Gastroesophageal sphincter (tissue), 4 donors: ENCODE measurements at regions not wholly inside any gene's neighbourhood (a gene's known extent, or its start where the extent isn't known, plus 50 kb on each side); places are given as distances from the start of the nearest gene placed in this dataset.
A peak's percentile ranks its signal among the peaks of the same experiment; 100 is the strongest.

ENCODE experiments used
- ATAC-seq: fragments of 150-250 bp; one replicate; pipeline ENCODE4 v1.9.1; 2016; ENCODE audit warnings: mild to moderate bottlenecking, moderate library complexity
- H3K27ac ChIP-seq, 4 donors: fragments of 200-600 bp; sonication (generic) in 3 of 4; 1 replicate in 3 of 4; 2 replicates in 1 of 4; pipeline ENCODE4 v1.5.1; 2016 to 2019
- H3K27me3 ChIP-seq: fragments of 200-600 bp; sonication (generic); one replicate; pipeline ENCODE4 v1.5.1; 2019
- H3K36me3 ChIP-seq, 2 donors: fragments of 200-600 bp; sonication (generic); one replicate each; pipeline ENCODE4 v1.5.1; 2019; ENCODE audit warnings: control low read depth in 1 of 2
- H3K4me1 ChIP-seq, 3 donors: fragments of 200-600 bp; sonication (generic); 1 replicate in 2 of 3; 2 replicates in 1 of 3; pipeline ENCODE4 v1.5.1; 2016 to 2019; ENCODE audit warnings: control low read depth in 2 of 3
- H3K4me3 ChIP-seq, 2 donors: fragments of 200-600 bp; sonication (generic); one replicate each; pipeline ENCODE4 v1.5.1; 2019; ENCODE audit warnings: mild to moderate bottlenecking in 1 of 2, moderate library complexity in 1 of 2
- H3K9me3 ChIP-seq, 3 donors: fragments of 200-600 bp; sonication (generic); one replicate each; pipeline ENCODE4 v1.5.1; 2017 to 2019; ENCODE audit warnings: control low read depth in 2 of 3
- EP300 ChIP-seq: sonication (generic); formaldehyde crosslinking; IDR thresholded peaks from one replicate; pipeline ENCODE4 v1.6.1; 2017; ENCODE audit warnings: antibody characterized with exemption, mild to moderate bottlenecking
- POLR2A ChIP-seq, 2 donors: fragments of 450-650 bp; IDR thresholded peaks; one replicate each; pipeline ENCODE4 v1.6.1; 2017; ENCODE audit warnings: antibody characterized with exemption in 2 of 2, mild to moderate bottlenecking in 2 of 2, moderate library complexity in 1 of 2
- POLR2AphosphoS5 ChIP-seq: sonication (generic); formaldehyde crosslinking; IDR thresholded peaks from one replicate; pipeline ENCODE4 v1.6.1; 2017; ENCODE audit warnings: antibody characterized with exemption
- WGBS, 2 donors: methylation state at CpG; one replicate each; pipeline ENCODE4 v1.1.5; 2018; ENCODE audit warnings: low coverage in 1 of 2; 5-methylcytosine and 5-hydroxymethylcytosine counted together
- TF ChIP-seq, protein P1 (sequence below), 4 experiments: fragments of 200-600 bp in 2 of 4; fragments of 450-650 bp in 2 of 4; sonication (generic) in 1 of 4; IDR thresholded peaks; one replicate each; pipeline ENCODE4 v1.5.1; 2017 to 2019; ENCODE audit warnings: antibody characterized with exemption in 4 of 4, mild to moderate bottlenecking in 2 of 4, moderate library complexity in 2 of 4

GRCh38 chr11:57100638-57101331 is 81.0 kb upstream of the LRRC55 start:
- no peak overlapping the region for H3K27ac ChIP-seq
- H3K36me3 ChIP-seq = no peaks in the 10 kb centered on the region
- TF ChIP-seq POLR2AphosphoS5 (no peak), POLR2A (IDR thresholded peaks at IDR 0.05) (no peak), EP300 (no peak)
- TF ChIP-seq, protein P1, sequence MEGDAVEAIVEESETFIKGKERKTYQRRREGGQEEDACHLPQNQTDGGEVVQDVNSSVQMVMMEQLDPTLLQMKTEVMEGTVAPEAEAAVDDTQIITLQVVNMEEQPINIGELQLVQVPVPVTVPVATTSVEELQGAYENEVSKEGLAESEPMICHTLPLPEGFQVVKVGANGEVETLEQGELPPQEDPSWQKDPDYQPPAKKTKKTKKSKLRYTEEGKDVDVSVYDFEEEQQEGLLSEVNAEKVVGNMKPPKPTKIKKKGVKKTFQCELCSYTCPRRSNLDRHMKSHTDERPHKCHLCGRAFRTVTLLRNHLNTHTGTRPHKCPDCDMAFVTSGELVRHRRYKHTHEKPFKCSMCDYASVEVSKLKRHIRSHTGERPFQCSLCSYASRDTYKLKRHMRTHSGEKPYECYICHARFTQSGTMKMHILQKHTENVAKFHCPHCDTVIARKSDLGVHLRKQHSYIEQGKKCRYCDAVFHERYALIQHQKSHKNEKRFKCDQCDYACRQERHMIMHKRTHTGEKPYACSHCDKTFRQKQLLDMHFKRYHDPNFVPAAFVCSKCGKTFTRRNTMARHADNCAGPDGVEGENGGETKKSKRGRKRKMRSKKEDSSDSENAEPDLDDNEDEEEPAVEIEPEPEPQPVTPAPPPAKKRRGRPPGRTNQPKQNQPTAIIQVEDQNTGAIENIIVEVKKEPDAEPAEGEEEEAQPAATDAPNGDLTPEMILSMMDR (IDR thresholded peaks at IDR 0.05) = no peak
- 23 to 24% methylated on average over 5 of the region's 5 CpGs for WGBS, 2 donors
- H3K9me3 ChIP-seq = no peaks in the 10 kb centered on the region
- no peaks in the 10 kb centered on the region for H3K27me3 ChIP-seq
- H3K4me1 ChIP-seq = no peaks in the 10 kb centered on the region
- no peak for ATAC-seq
- H3K4me3 ChIP-seq = no peak overlapping the region

DNA sequence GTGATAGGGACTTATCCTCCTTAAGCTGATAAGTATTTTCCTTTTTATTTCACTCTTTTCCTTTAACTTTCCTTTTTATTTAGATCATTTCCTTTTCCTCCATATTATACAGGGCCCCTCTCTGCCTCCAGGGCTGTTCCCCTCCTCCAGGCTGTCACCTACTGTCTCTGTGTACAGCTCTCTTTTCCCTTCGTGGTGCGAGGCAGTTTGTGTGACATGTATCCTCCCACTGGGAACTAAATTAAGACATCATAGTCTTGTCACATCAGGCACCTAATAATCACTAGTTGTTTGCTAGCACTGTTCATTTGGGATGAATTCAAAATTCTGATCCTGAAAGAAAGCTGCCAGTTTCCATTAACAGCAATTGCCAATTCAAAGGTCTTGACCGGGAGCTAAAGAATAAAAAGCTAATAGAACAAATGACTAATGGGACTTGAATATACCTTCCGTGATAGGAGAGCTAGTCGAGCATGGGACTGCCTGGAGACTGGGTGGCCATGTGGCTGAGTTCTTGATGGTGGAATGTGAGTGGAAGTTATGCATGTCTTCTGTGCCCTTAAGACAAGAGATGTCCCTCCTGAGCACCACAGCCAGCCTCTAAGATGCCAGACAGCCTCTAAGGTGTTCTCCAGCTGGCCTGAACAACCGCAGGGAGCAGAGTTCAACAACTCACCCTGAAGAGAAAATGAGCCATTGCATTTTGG is 77.7 kb upstream of the LRRC55 start:
- Histone ChIP-seq H3K36me3 (no peaks in the 10 kb centered on the region), H3K4me1 (no peaks in the 10 kb centered on the region), H3K27ac (no peak overlapping the region), H3K9me3 (peaks cover 0 to 6% (median 0%) of the 10 kb centered on the region in 3 donors), H3K27me3 (no peaks in the 10 kb centered on the region), H3K4me3 (no peak overlapping the region)
- 68 to 71% methylated on average over 4 to 6 of the region's 6 CpGs for WGBS, 2 donors
- no peak for ATAC-seq
- TF ChIP-seq EP300 (no peak), POLR2AphosphoS5 (no peak)
- TF ChIP-seq, protein P1 (IDR thresholded peaks at IDR 0.05) = no peak

GRCh38 chr11:57109331-57109730 is 72.4 kb upstream of the LRRC55 start:
- no peak overlapping the region for H3K27ac ChIP-seq
- no peaks in the 10 kb centered on the region for H3K4me1 ChIP-seq
- no peak overlapping the region for H3K4me3 ChIP-seq
- no peaks in the 10 kb centered on the region for H3K36me3 ChIP-seq
- peaks cover 0 to 6% (median 0%) of the 10 kb centered on the region in 3 donors for H3K9me3 ChIP-seq
- no peak for ATAC-seq
- H3K27me3 ChIP-seq = peaks cover 9% of the 10 kb centered on the region
- 83 to 87% methylated on average over 3 of the region's 3 CpGs for WGBS, 2 donors
- no peak for TF ChIP-seq POLR2AphosphoS5
- TF ChIP-seq, protein P1 (IDR thresholded peaks at IDR 0.05) = no peak
- no peak for TF ChIP-seq EP300
- no peak for TF ChIP-seq POLR2A (IDR thresholded peaks at IDR 0.05)

- ATAC-seq = no peak
- no peak overlapping the region for H3K4me3 ChIP-seq
- peaks cover 0 to 6% (median 0%) of the 10 kb centered on the region in 3 donors for H3K9me3 ChIP-seq
- no peaks in the 10 kb centered on the region for H3K36me3 ChIP-seq
- peaks cover 9% of the 10 kb centered on the region for H3K27me3 ChIP-seq
- no peak overlapping the region for H3K27ac ChIP-seq
- no peak for TF ChIP-seq POLR2A (IDR thresholded peaks at IDR 0.05)
- no peak for TF ChIP-seq POLR2AphosphoS5
- TF ChIP-seq, protein P1 (IDR thresholded peaks at IDR 0.05) = no peak
- TF ChIP-seq EP300 = no peak
- WGBS, 2 donors = 17 to 28% methylated on average over 2 of the region's 2 CpGs
- H3K4me1 ChIP-seq = no peaks in the 10 kb centered on the region
These were observed 70.1 kb upstream of the LRRC55 start for GRCh38 chr11:57111619-57112018.

DNA sequence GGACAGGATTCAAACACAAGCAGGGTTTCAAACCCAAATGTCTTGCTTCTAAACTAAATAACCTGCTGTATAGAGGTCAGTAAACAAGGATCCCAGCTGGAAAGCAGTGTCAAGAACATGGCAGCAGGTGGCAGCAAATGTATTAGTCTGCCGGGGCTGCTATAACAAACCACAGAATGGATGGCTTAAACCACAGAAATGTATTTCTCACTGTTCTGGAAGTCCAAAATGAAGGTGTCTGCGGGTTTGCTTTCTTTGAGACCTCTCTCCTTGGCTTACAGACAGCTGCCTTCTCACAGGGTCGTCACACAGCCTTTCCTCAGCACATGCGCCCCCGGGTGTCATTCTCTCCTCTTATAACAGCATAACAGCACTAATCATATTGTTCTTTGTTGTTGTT is 65.1 kb upstream of the LRRC55 start:
- WGBS, 2 donors = 52 to 76% methylated on average over 4 to 5 of the region's 5 CpGs
- Histone ChIP-seq H3K4me3 (no peak overlapping the region), H3K4me1 (no peaks in the 10 kb centered on the region), H3K36me3 (no peaks in the 10 kb centered on the region), H3K27me3 (no peaks in the 10 kb centered on the region), H3K27ac (no peak overlapping the region), H3K9me3 (no peaks in the 10 kb centered on the region)
- no peak for ATAC-seq
- no peak for TF ChIP-seq POLR2A (IDR thresholded peaks at IDR 0.05)
- TF ChIP-seq POLR2AphosphoS5 = no peak
- TF ChIP-seq, protein P1 (IDR thresholded peaks at IDR 0.05) = peak; percentile 20 to 58 (median 38)
- no peak for TF ChIP-seq EP300
